GM12878 (cell line): ENCODE measurements at regions not wholly inside any gene's neighbourhood (a gene's known extent, or its start where the extent isn't known, plus 50 kb on each side); places are given as distances from the start of the nearest gene placed in this dataset.

Source experiments
- CREB1 ChIP-seq: IDR thresholded peaks from 2 replicates; pipeline ENCODE4 v1.6.1; 2012; ENCODE audit warnings: low read depth, mild to moderate bottlenecking, inconsistent platforms
- FOXM1 ChIP-seq: IDR thresholded peaks from 2 replicates; pipeline ENCODE4 v1.6.1; 2012; ENCODE audit warnings: low read depth, mild to moderate bottlenecking, inconsistent platforms, low read length, moderate library complexity
- GATAD2B ChIP-seq: fragments of 450-650 bp; conservative IDR thresholded peaks from 2 replicates; pipeline ENCODE4 v1.6.1; 2017; ENCODE audit warnings: low read depth, mild to moderate bottlenecking, moderate library complexity
- HDAC2 ChIP-seq: fragments of 200-600 bp; sonication (generic); IDR thresholded peaks from 2 replicates; pipeline ENCODE4 v1.6.1; 2017
- POLR2A ChIP-seq: IDR thresholded peaks from 2 replicates; pipeline ENCODE4 v1.6.1; 2011; ENCODE audit warnings: low read depth, mild to moderate bottlenecking, low read length
- RAD21 ChIP-seq: IDR thresholded peaks from 2 replicates; pipeline ENCODE4 v1.6.1; 2011; ENCODE audit warnings: mild to moderate bottlenecking, low read depth, low read length, moderate library complexity; ENCODE audit not compliant: insufficient read depth
- SKIL ChIP-seq: fragments of 450-650 bp; IDR thresholded peaks from 2 replicates; pipeline ENCODE4 v1.6.1; 2017; ENCODE audit warnings: mild to moderate bottlenecking, low read depth, inconsistent platforms; ENCODE audit not compliant: poor library complexity, severe bottlenecking
- SMC3 ChIP-seq: IDR thresholded peaks from 2 replicates; pipeline ENCODE4 v1.6.1; 2011; ENCODE audit warnings: low read length, improper control_type of control experiment, borderline replicate concordance
- SUZ12 ChIP-seq: fragments of 200-600 bp; sonication (generic); IDR thresholded peaks from one replicate; pipeline ENCODE4 v1.6.1; 2018; ENCODE audit warnings: antibody characterized with exemption, mild to moderate bottlenecking; ENCODE audit not compliant: unreplicated experiment
- USF2 ChIP-seq: IDR thresholded peaks from 2 replicates; pipeline ENCODE4 v1.6.1; 2011; ENCODE audit warnings: low read depth, low read length, improper control_type of control experiment, borderline replicate concordance
- TF ChIP-seq, protein P1 (sequence below): fragments of 450-650 bp; IDR thresholded peaks from 2 replicates; pipeline ENCODE4 v1.6.1; 2017; ENCODE audit warnings: mild to moderate bottlenecking, moderate library complexity
- TF ChIP-seq, protein P2 (sequence below): IDR thresholded peaks from 2 replicates; pipeline ENCODE4 v1.6.1; 2012; ENCODE audit warnings: improper control_type of control experiment, low read depth, low read length; ENCODE audit not compliant: insufficient replicate concordance
- TF ChIP-seq, protein P3 (sequence below): IDR thresholded peaks from 2 replicates; pipeline ENCODE4 v1.6.1; 2012; ENCODE audit warnings: mild to moderate bottlenecking, low read depth, low read length

- TF ChIP-seq, protein P1, sequence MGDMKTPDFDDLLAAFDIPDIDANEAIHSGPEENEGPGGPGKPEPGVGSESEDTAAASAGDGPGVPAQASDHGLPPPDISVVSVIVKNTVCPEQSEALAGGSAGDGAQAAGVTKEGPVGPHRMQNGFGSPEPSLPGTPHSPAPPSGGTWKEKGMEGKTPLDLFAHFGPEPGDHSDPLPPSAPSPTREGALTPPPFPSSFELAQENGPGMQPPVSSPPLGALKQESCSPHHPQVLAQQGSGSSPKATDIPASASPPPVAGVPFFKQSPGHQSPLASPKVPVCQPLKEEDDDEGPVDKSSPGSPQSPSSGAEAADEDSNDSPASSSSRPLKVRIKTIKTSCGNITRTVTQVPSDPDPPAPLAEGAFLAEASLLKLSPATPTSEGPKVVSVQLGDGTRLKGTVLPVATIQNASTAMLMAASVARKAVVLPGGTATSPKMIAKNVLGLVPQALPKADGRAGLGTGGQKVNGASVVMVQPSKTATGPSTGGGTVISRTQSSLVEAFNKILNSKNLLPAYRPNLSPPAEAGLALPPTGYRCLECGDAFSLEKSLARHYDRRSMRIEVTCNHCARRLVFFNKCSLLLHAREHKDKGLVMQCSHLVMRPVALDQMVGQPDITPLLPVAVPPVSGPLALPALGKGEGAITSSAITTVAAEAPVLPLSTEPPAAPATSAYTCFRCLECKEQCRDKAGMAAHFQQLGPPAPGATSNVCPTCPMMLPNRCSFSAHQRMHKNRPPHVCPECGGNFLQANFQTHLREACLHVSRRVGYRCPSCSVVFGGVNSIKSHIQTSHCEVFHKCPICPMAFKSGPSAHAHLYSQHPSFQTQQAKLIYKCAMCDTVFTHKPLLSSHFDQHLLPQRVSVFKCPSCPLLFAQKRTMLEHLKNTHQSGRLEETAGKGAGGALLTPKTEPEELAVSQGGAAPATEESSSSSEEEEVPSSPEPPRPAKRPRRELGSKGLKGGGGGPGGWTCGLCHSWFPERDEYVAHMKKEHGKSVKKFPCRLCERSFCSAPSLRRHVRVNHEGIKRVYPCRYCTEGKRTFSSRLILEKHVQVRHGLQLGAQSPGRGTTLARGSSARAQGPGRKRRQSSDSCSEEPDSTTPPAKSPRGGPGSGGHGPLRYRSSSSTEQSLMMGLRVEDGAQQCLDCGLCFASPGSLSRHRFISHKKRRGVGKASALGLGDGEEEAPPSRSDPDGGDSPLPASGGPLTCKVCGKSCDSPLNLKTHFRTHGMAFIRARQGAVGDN = peak; percentile 91
- no peak for TF ChIP-seq SMC3
- TF ChIP-seq SUZ12 = no peak
- peak; percentile 85 for TF ChIP-seq SKIL
- peak; percentile 59; the same call in 1 of the 2 replicates for TF ChIP-seq FOXM1
- no peak for TF ChIP-seq USF2
- TF ChIP-seq POLR2A = no peak
- no peak for TF ChIP-seq RAD21
- TF ChIP-seq CREB1 = no peak
- 0 out of 2 replicates have a peak, but pooled peaks have one; percentile 19 for TF ChIP-seq GATAD2B
- TF ChIP-seq HDAC2 = no peak
- TF ChIP-seq, protein P2, sequence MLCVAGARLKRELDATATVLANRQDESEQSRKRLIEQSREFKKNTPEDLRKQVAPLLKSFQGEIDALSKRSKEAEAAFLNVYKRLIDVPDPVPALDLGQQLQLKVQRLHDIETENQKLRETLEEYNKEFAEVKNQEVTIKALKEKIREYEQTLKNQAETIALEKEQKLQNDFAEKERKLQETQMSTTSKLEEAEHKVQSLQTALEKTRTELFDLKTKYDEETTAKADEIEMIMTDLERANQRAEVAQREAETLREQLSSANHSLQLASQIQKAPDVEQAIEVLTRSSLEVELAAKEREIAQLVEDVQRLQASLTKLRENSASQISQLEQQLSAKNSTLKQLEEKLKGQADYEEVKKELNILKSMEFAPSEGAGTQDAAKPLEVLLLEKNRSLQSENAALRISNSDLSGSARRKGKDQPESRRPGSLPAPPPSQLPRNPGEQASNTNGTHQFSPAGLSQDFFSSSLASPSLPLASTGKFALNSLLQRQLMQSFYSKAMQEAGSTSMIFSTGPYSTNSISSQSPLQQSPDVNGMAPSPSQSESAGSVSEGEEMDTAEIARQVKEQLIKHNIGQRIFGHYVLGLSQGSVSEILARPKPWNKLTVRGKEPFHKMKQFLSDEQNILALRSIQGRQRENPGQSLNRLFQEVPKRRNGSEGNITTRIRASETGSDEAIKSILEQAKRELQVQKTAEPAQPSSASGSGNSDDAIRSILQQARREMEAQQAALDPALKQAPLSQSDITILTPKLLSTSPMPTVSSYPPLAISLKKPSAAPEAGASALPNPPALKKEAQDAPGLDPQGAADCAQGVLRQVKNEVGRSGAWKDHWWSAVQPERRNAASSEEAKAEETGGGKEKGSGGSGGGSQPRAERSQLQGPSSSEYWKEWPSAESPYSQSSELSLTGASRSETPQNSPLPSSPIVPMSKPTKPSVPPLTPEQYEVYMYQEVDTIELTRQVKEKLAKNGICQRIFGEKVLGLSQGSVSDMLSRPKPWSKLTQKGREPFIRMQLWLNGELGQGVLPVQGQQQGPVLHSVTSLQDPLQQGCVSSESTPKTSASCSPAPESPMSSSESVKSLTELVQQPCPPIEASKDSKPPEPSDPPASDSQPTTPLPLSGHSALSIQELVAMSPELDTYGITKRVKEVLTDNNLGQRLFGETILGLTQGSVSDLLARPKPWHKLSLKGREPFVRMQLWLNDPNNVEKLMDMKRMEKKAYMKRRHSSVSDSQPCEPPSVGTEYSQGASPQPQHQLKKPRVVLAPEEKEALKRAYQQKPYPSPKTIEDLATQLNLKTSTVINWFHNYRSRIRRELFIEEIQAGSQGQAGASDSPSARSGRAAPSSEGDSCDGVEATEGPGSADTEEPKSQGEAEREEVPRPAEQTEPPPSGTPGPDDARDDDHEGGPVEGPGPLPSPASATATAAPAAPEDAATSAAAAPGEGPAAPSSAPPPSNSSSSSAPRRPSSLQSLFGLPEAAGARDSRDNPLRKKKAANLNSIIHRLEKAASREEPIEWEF = no peak
- TF ChIP-seq, protein P3, sequence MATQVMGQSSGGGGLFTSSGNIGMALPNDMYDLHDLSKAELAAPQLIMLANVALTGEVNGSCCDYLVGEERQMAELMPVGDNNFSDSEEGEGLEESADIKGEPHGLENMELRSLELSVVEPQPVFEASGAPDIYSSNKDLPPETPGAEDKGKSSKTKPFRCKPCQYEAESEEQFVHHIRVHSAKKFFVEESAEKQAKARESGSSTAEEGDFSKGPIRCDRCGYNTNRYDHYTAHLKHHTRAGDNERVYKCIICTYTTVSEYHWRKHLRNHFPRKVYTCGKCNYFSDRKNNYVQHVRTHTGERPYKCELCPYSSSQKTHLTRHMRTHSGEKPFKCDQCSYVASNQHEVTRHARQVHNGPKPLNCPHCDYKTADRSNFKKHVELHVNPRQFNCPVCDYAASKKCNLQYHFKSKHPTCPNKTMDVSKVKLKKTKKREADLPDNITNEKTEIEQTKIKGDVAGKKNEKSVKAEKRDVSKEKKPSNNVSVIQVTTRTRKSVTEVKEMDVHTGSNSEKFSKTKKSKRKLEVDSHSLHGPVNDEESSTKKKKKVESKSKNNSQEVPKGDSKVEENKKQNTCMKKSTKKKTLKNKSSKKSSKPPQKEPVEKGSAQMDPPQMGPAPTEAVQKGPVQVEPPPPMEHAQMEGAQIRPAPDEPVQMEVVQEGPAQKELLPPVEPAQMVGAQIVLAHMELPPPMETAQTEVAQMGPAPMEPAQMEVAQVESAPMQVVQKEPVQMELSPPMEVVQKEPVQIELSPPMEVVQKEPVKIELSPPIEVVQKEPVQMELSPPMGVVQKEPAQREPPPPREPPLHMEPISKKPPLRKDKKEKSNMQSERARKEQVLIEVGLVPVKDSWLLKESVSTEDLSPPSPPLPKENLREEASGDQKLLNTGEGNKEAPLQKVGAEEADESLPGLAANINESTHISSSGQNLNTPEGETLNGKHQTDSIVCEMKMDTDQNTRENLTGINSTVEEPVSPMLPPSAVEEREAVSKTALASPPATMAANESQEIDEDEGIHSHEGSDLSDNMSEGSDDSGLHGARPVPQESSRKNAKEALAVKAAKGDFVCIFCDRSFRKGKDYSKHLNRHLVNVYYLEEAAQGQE = no peak
These were observed 64.5 kb upstream of the SLC10A2 start (continued) for GRCh38 chr13:103130681-103131210.
